Stimulated activated naive CD8-positive, alpha-beta T cell treated with anti-CD3 and anti-CD28 coated beads, Interleukin-15, Interleukin-2, amounts not matched to agents 100 U/mL and 50 U/mL, for 24 hours (primary cell): ENCODE measurements at regions not wholly inside any gene's neighbourhood (a gene's known extent, or its start where the extent isn't known, plus 50 kb on each side); places are given as distances from the start of the nearest gene placed in this dataset.
"Not testable (repeated sequence)": the region's sequence is repeated elsewhere in the genome, so short reads cannot be mapped to it uniquely, and the experiment has no call there.

ENCODE experiments used
- ATAC-seq: fragments of 150-1000 bp; cut with Tn5 transposase; one replicate; pipeline ENCODE4 v1.10.0; 2021
- DNase-seq: peaks from one replicate; pipeline ENCODE4 v3.0.0; 2021

DNA sequence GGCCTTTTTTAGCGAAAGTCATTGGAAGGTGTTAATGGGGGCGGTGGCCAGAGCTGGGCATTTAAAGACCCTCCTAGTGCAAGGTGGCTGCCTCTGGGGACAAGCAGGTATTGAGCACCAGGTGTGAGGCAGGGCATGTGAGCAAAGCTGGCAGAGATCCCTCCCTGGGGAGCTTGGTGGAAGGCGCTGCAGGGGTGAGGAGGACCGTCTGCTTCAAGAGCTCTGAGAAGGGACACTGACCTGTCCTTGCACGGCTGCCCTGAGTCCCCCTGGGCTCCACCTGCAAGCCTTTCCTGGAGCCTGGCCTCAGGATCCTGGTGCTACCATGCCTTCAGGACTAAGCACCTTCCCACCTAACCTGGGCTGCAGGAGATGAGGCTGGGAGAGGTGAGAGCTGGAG is 127.0 kb upstream of the CIBAR2 start:
- no peak for ATAC-seq
- DNase-seq, result no peak

DNA sequence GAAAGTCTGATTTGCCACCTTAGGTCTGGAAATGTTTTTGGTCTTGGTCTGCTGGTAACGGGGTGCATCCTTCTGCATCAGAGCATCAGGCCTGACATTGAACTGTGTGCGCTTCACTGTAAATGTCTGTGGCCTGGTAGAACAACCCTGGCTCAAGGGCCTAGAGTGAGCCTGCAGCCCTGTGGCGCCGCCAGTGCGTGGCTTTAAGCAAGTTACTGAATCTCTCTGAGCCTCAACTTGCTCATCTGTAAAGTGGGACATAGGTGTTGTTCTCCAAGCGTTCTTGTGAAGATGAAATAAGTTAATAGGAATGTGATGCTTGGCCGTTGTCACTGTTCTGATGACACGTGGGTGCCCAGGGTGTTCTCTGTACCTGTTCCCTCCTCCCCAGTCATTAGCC is 127.6 kb upstream of the CIBAR2 start:
- no peak for ATAC-seq
- DNase-seq, result no peak

DNA sequence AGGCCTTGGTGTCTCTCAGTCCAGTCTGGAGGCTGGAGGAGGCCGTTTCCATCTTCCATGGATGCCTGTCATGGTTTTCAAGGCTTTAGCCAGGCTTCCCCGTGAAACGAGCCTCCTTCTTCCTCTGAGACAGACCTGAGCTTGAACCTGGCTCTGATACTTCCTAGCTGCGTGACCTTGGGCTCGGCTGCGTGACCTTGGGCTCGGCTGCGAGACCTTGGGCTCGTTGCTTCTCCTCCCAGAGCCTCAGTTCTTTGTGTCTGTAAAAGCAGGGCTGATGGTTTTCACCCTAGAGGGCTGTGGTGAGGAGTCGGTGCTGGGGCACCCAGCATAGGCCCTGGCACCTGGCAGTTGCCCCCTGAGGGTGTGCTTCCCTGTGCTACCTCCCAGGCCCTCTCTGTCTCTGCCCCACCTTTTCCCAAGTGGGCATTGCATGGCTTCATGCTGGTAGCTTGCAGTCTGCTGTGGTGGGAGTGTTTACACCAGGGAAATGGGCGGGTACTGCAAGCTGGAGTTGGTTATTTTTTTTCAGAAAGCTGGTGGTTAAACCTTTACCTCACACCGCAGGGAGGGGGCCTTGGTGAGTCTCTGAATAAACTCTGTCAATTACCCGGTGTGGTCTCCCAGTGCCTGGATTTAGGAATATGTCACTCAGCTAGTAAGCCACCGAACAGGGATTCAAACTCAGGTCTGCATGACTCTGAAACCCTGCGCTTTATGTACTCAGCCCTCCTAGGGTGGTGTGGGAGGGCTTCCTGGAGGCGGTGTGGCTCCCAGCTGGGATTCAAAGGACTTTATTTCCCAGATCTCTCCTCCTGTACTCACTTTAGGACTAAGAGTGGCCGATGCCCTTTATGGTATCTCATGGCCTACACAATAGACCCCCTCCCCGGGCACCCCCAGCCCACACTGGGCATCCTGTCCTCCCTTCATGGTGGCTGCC is 129.0 kb upstream of the CIBAR2 start:
- DNase-seq, result no peak
- ATAC-seq, result no peak

DNA sequence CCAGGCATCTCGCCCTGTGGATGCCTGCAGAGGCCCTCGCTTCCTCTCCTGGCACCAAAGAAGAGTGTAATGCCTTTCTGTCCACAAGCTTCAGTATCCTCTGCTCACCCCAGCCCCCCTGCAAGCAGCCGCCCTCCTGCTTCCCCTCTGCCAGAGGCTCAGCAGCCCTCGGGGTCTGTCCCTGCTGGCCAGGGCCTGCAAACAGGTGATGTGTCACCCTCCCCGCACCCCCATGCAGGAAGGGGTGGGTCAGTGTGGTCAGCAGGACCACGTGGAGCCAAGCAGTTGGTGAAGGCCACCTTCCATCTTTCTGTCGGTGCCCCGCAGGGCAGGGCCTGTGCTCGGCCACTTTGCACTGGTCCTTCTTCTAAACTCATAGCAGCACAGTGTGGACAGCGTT is 129.9 kb upstream of the CIBAR2 start:
- no peak for DNase-seq
- ATAC-seq, result no peak

GRCh38 chr16:85243308-85243707 is 131.0 kb upstream of the CIBAR2 start:
- ATAC-seq, result no peak
- DNase-seq, result no peak

- DNase-seq, ATAC-seq: not testable (repeated sequence)
Observed at GRCh38 chr16:85244452-85244851, 132.2 kb upstream of the CIBAR2 start.

- DNase-seq (peak; percentile 59), ATAC-seq (peak; percentile 45)
Observed at GRCh38 chr16:85245307-85246172, 133.3 kb upstream of the CIBAR2 start.

DNA sequence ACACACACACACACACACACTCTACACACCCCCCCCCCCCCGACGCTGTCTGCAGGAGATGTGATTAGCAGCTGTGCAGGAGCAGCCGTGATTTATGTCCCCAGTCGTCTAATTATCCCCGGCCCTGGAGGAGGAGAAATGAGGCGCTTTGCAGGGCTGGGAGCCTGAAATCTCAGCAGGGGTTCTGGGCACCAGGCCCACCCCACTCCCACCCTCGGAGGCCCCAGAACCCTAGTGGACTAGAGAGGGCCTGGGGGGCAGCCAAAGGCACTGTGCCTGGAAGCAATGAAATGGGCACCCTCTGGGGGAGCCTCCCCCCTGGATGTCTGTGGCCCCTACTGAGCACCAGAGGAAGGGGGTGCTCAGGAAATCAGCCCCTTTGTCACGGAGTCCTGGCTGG is 134.2 kb upstream of the CIBAR2 start:
- no peak for DNase-seq
- ATAC-seq, result no peak

- DNase-seq (no peak), ATAC-seq (no peak)
Observed at GRCh38 chr16:85246973-85247372, 134.7 kb upstream of the CIBAR2 start.

GRCh38 chr16:85248342-85248741 is 136.1 kb upstream of the CIBAR2 start:
- ATAC-seq (no peak), DNase-seq (no peak)

GRCh38 chr16:85248857-85249256 is 136.6 kb upstream of the CIBAR2 start:
- ATAC-seq, result no peak

GRCh38 chr16:85249418-85250146 is 137.3 kb upstream of the CIBAR2 start:
- DNase-seq (no peak), ATAC-seq (no peak)

More at GRCh38 chr16:85248857-85249256, 136.6 kb upstream of the CIBAR2 start:
- no peak for DNase-seq

DNA sequence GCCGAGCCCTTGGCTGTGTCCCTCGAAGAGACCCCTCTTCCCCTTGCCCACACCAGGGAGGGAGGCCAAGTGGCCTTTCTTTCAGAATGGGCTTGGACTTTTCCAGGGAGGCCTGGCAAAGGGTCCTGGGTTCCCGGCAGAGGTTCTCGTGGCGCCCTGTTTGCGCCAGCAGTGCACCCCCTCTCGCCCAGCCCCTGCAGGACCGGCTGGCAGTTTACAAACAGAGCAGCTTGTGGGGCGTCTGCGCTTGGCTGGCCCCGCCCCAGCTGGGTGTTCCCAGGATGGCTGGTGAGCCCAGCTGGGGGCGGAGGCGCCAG is 137.8 kb upstream of the CIBAR2 start:
- ATAC-seq, result no peak
- no peak for DNase-seq

DNA sequence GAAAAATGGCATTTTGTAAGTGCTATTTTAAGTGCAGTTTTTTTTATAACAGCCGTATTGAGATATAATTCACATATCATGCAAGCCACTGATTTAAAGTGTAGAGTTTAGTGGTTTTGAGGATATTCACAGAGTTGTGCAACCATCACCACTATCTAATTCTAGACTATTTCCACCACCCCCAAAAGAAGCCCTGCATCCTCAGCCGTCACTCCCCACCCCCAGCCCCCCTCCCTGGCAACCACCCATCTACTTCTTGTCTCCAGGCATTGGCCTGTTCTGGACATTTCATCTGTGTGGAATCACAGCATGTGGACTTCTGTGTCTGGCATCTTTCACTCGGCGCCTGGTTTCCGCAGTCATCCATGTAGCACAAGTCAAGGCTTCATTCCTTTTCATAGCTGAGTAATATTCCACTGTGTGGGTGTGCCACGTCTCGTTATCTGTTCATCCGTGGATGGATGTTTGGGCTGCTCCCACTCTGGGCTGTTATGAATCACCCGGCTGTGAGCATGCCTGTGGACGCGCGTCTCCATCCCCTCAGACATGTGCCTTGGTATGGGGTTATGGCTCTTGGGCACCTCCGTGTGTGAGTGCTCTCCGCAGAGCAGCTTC is 138.4 kb upstream of the CIBAR2 start:
- no peak for DNase-seq
- no peak for ATAC-seq

GRCh38 chr16:85251225-85251760 is 139.0 kb upstream of the CIBAR2 start:
- DNase-seq (no peak), ATAC-seq (no peak)

GRCh38 chr16:85252014-85252413 is 139.7 kb upstream of the CIBAR2 start:
- ATAC-seq (no peak), DNase-seq (no peak)

- DNase-seq, result no peak
- no peak for ATAC-seq
Observed at GRCh38 chr16:85252461-85252860, 140.2 kb upstream of the CIBAR2 start.

- DNase-seq (peak; percentile 80), ATAC-seq (peak; percentile 69)
Observed at GRCh38 chr16:85253084-85253941, 141.0 kb upstream of the CIBAR2 start.

GRCh38 chr16:85254051-85254450 is 141.8 kb upstream of the CIBAR2 start:
- no peak for ATAC-seq
- no peak for DNase-seq

GRCh38 chr16:85254921-85255320 is 142.6 kb upstream of the CIBAR2 start:
- DNase-seq (no peak), ATAC-seq (no peak)

- ATAC-seq (no peak), DNase-seq (no peak)
Observed at GRCh38 chr16:85255777-85256176, 143.5 kb upstream of the CIBAR2 start.
